Body of pancreas (tissue), 4 donors: ENCODE measurements at regions not wholly inside any gene's neighbourhood (a gene's known extent, or its start where the extent isn't known, plus 50 kb on each side); places are given as distances from the start of the nearest gene placed in this dataset.

Experiments
- CTCF ChIP-seq, 7 experiments: fragments of 450-650 bp in 4 of 7; fragments of 200-600 bp in 3 of 7; sonication (generic) in 3 of 7; IDR thresholded peaks; one replicate each; pipeline ENCODE4 v1.5.1; 2016 to 2019; ENCODE audit warnings: antibody characterized with exemption in 7 of 7
- POLR2A ChIP-seq, 3 donors: fragments of 450-650 bp; IDR thresholded peaks; one replicate each; pipeline ENCODE4 v1.6.1; 2016; ENCODE audit warnings: antibody characterized with exemption in 3 of 3, mild to moderate bottlenecking in 2 of 3

GRCh38 chr5:74935752-74936091 is 69.5 kb upstream of the FAM169A start:
- TF ChIP-seq CTCF (IDR thresholded peaks at IDR 0.05) = no peak
- TF ChIP-seq POLR2A (IDR thresholded peaks at IDR 0.05) = no peak
